Astrocyte (in vitro differentiated cells and primary cell): ENCODE measurements at regions not wholly inside any gene's neighbourhood (a gene's known extent, or its start where the extent isn't known, plus 50 kb on each side); places are given as distances from the start of the nearest gene placed in this dataset.

Experiments
- DNase-seq: peaks from one replicate; pipeline ENCODE4 v3.0.0-alpha.2; 2010; ENCODE audit warnings: low read depth
- FAIRE-seq: peaks from 2 replicates; lab custom pipeline; 2011; peaks lifted over from hg19 to GRCh38; lab: Jason Lieb, UNC
- H2AFZ ChIP-seq: 2 replicates; pipeline ENCODE4 v1.6.0; 2012; ENCODE audit warnings: low read depth, low read length, inconsistent platforms
- H3K27ac ChIP-seq: 2 replicates; pipeline ENCODE4 v1.5.1; 2011; ENCODE audit warnings: low read depth, low read length, inconsistent platforms
- H3K27me3 ChIP-seq: 2 replicates; pipeline ENCODE4 v1.6.0; 2011; ENCODE audit warnings: low read length, inconsistent platforms; ENCODE audit not compliant: insufficient read depth
- H3K36me3 ChIP-seq: 2 replicates; pipeline ENCODE4 v1.5.1; 2011; ENCODE audit warnings: low read length, inconsistent platforms; ENCODE audit not compliant: insufficient read depth
- H3K4me1 ChIP-seq: 2 replicates; pipeline ENCODE4 v1.5.1; 2011; ENCODE audit warnings: low read length, inconsistent platforms; ENCODE audit not compliant: insufficient read depth
- H3K4me2 ChIP-seq: 2 replicates; pipeline ENCODE4 v1.6.0; 2012; ENCODE audit warnings: low read length, inconsistent platforms
- H3K4me3 ChIP-seq: 2 replicates; pipeline ENCODE4 v1.5.1; 2011; ENCODE audit warnings: low read depth, mild to moderate bottlenecking, low read length, inconsistent platforms; ENCODE audit not compliant: insufficient read depth
- H3K79me2 ChIP-seq: 2 replicates; pipeline ENCODE4 v1.6.0; 2012; ENCODE audit warnings: mild to moderate bottlenecking, low read length, inconsistent platforms; ENCODE audit not compliant: insufficient read depth
- H3K9ac ChIP-seq: 2 replicates; pipeline ENCODE4 v1.6.0; 2012; ENCODE audit warnings: mild to moderate bottlenecking, low read length, inconsistent platforms
- H3K9me3 ChIP-seq: 2 replicates; pipeline ENCODE4 v1.5.1; 2012; ENCODE audit warnings: low read depth, mild to moderate bottlenecking, low read length, inconsistent platforms; ENCODE audit not compliant: insufficient read depth
- H4K20me1 ChIP-seq: 2 replicates; pipeline ENCODE4 v1.6.0; 2012; ENCODE audit warnings: low read length, inconsistent platforms; ENCODE audit not compliant: insufficient read depth
- H3K27ac Mint-ChIP-seq: one replicate; pipeline ENCODE4 v1.8.0; 2021; ENCODE audit warnings: mild to moderate bottlenecking, mixed read lengths; ENCODE audit not compliant: unreplicated experiment
- H3K27me3 Mint-ChIP-seq: one replicate; pipeline ENCODE4 v1.8.0; 2021; ENCODE audit warnings: low read depth, mixed read lengths; ENCODE audit not compliant: unreplicated experiment
- H3K36me3 Mint-ChIP-seq: one replicate; pipeline ENCODE4 v1.8.0; 2021; ENCODE audit warnings: low read depth, mixed read lengths; ENCODE audit not compliant: unreplicated experiment
- H3K4me1 Mint-ChIP-seq: one replicate; pipeline ENCODE4 v1.8.0; 2021; ENCODE audit warnings: low read depth, mixed read lengths; ENCODE audit not compliant: unreplicated experiment
- H3K4me3 Mint-ChIP-seq: one replicate; pipeline ENCODE4 v1.8.0; 2021; ENCODE audit warnings: mild to moderate bottlenecking, moderate library complexity, mixed read lengths; ENCODE audit not compliant: unreplicated experiment
- H3K9me3 Mint-ChIP-seq: one replicate; pipeline ENCODE4 v1.8.0; 2021; ENCODE audit warnings: mild to moderate bottlenecking, mixed read lengths; ENCODE audit not compliant: unreplicated experiment
- CTCF ChIP-seq: IDR thresholded peaks from 2 replicates; pipeline ENCODE4 v1.5.1; 2011; ENCODE audit warnings: low read depth, mild to moderate bottlenecking, inconsistent platforms, low read length, moderate library complexity; ENCODE audit not compliant: insufficient read depth
- EZH2 ChIP-seq: IDR thresholded peaks from 2 replicates; pipeline ENCODE4 v1.6.1; 2012; ENCODE audit warnings: mild to moderate bottlenecking, low read length, inconsistent platforms; ENCODE audit not compliant: insufficient read depth

- Histone ChIP-seq H4K20me1 (no peaks in the 10 kb centered on the region), H3K4me2 (no peak overlapping the region), H2AFZ (no peak overlapping the region), H3K27me3 (no peaks in the 10 kb centered on the region), H3K79me2 (no peaks in the 10 kb centered on the region), H3K9ac (no peak overlapping the region), H3K27ac (no peak overlapping the region), H3K4me1 (no peaks in the 10 kb centered on the region), H3K36me3 (no peaks in the 10 kb centered on the region), H3K9me3 (no peaks in the 10 kb centered on the region), H3K4me3 (no peak overlapping the region)
- FAIRE-seq = no peak
- TF ChIP-seq CTCF = no peak
- no peak for TF ChIP-seq EZH2
- no peak overlapping the region for H3K4me3 Mint-ChIP-seq
- no peaks in the 10 kb centered on the region for H3K9me3 Mint-ChIP-seq
- no peaks in the 10 kb centered on the region for H3K27me3 Mint-ChIP-seq
- no peak overlapping the region for H3K27ac Mint-ChIP-seq
- DNase-seq = no peak
- no peaks in the 10 kb centered on the region for H3K36me3 Mint-ChIP-seq
- no peaks in the 10 kb centered on the region for H3K4me1 Mint-ChIP-seq
These were observed 1100.7 kb downstream of the TRHDE start for GRCh38 chr12:73372856-73373255.

DNA sequence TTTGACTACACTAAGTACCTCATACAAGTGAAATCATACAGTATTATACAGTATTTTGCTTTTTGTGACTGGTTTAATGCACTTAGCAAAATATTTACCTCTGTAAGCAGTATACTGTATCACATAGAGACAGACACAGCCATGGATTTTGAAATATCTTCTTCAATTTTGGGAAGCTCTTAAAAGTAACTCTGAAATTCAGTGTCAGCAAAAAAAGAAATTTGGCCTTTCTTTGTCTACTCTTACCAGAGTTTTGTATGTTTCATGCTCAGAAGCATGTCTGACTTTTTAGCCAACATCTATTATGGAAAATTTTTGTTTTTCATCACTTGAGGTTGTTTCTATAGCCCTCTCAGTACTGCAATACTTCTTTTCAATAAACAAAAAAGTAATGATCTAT lies 1102.2 kb downstream of the TRHDE start:
- H3K4me1 ChIP-seq = no peaks in the 10 kb centered on the region
- Mint-ChIP-seq H3K9me3 (no peaks in the 10 kb centered on the region), H3K4me1 (no peaks in the 10 kb centered on the region), H3K36me3 (no peaks in the 10 kb centered on the region), H3K27me3 (no peaks in the 10 kb centered on the region), H3K4me3 (no peak overlapping the region), H3K27ac (no peak overlapping the region)
- H3K4me2 ChIP-seq = no peak overlapping the region
- no peak overlapping the region for H3K27ac ChIP-seq
- FAIRE-seq = no peak
- no peak for DNase-seq
- no peaks in the 10 kb centered on the region for H3K79me2 ChIP-seq
- no peak overlapping the region for H3K4me3 ChIP-seq
- no peaks in the 10 kb centered on the region for H3K27me3 ChIP-seq
- H4K20me1 ChIP-seq = no peaks in the 10 kb centered on the region
- H2AFZ ChIP-seq = no peak overlapping the region
- TF ChIP-seq CTCF (no peak), EZH2 (no peak)
- no peaks in the 10 kb centered on the region for H3K9me3 ChIP-seq
- H3K36me3 ChIP-seq = no peaks in the 10 kb centered on the region
- no peak overlapping the region for H3K9ac ChIP-seq

- Mint-ChIP-seq H3K9me3 (no peaks in the 10 kb centered on the region), H3K4me1 (no peaks in the 10 kb centered on the region), H3K4me3 (no peak overlapping the region), H3K36me3 (no peaks in the 10 kb centered on the region), H3K27ac (no peak overlapping the region), H3K27me3 (no peaks in the 10 kb centered on the region)
- Histone ChIP-seq H3K27ac (no peak overlapping the region), H3K27me3 (no peaks in the 10 kb centered on the region), H3K9me3 (no peaks in the 10 kb centered on the region), H3K4me1 (no peaks in the 10 kb centered on the region), H3K36me3 (no peaks in the 10 kb centered on the region), H3K9ac (no peak overlapping the region), H4K20me1 (no peaks in the 10 kb centered on the region), H3K4me2 (no peak overlapping the region), H3K4me3 (no peak overlapping the region), H2AFZ (no peak overlapping the region), H3K79me2 (no peaks in the 10 kb centered on the region)
- no peak for TF ChIP-seq EZH2
- TF ChIP-seq CTCF = no peak
- FAIRE-seq (no peak), DNase-seq (no peak)
These were observed 1111.5 kb downstream of the TRHDE start for GRCh38 chr12:73383584-73384222.
